ENCODE measurements at regions not wholly inside any gene's neighbourhood (a gene's known extent, or its start where the extent isn't known, plus 50 kb on each side); places are given as distances from the start of the nearest gene placed in this dataset.

DNA sequence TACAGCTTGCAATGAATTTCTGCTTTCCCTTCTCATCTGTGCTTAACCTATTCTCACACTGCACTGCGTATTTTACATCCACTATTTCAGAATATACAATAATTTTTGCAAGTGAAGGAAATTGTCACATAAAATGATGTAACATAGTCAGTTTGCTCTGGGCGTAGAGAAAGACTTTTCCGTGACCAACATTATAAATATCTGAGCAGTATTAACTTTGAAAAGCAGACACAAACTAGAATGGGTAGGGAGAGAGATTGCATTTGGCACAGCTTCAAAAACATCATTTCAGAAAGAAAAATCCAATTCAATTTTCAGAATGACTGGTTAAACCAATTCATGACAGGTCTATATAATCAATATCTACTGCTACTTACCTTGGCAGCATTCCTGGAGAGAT, 352.5 kb upstream of the MIR17HG start:
- TF ChIP-seq CTCF (IDR thresholded peaks at IDR 0.05) (no peak), POLR2AphosphoS5 (IDR thresholded peaks at IDR 0.05) (no peak), POLR2A (IDR thresholded peaks at IDR 0.05) (no peak)
